ENCODE measurements at regions not wholly inside any gene's neighbourhood (a gene's known extent, or its start where the extent isn't known, plus 50 kb on each side); places are given as distances from the start of the nearest gene placed in this dataset.

DNA sequence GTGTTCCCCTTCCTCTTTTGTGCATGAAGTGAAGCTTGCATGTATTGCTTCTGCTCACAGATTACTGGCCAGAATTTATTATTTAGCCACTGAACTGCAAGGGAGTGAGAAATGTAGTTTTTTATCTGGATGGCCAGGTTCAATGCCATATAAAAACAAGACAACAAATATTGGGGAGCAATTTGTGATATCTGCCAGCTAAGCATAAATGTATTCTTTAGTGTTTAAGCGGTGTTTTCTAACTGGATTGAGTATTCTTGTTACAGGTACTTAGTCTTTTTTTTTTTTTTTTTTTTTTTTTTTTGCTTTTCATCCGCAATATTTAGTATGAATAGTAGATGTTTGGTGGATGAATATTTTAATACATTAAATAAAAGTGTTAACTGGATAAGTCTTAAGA lies 158.2 kb downstream of the TFAP2B start:
- DNase-seq (ENCODE audit: low read depth) = no peak
- ChIA-PET CTCF (no interaction called here), POLR2A (no interaction called here)
- H3K4me3 ChIP-seq (ENCODE audit: low read depth, low read length) = no peak overlapping the region
- no peaks in the 10 kb centered on the region for H3K36me3 ChIP-seq (ENCODE audit: control insufficient read depth, insufficient read depth, low read length)
- no peaks in the 10 kb centered on the region for H3K27me3 ChIP-seq (ENCODE audit: control insufficient read depth, insufficient read depth, low read length)
- TF ChIP-seq, protein P1, sequence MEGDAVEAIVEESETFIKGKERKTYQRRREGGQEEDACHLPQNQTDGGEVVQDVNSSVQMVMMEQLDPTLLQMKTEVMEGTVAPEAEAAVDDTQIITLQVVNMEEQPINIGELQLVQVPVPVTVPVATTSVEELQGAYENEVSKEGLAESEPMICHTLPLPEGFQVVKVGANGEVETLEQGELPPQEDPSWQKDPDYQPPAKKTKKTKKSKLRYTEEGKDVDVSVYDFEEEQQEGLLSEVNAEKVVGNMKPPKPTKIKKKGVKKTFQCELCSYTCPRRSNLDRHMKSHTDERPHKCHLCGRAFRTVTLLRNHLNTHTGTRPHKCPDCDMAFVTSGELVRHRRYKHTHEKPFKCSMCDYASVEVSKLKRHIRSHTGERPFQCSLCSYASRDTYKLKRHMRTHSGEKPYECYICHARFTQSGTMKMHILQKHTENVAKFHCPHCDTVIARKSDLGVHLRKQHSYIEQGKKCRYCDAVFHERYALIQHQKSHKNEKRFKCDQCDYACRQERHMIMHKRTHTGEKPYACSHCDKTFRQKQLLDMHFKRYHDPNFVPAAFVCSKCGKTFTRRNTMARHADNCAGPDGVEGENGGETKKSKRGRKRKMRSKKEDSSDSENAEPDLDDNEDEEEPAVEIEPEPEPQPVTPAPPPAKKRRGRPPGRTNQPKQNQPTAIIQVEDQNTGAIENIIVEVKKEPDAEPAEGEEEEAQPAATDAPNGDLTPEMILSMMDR (IDR thresholded peaks at IDR 0.05; ENCODE audit: insufficient read depth, low read depth, low read length) = no peak

DNA sequence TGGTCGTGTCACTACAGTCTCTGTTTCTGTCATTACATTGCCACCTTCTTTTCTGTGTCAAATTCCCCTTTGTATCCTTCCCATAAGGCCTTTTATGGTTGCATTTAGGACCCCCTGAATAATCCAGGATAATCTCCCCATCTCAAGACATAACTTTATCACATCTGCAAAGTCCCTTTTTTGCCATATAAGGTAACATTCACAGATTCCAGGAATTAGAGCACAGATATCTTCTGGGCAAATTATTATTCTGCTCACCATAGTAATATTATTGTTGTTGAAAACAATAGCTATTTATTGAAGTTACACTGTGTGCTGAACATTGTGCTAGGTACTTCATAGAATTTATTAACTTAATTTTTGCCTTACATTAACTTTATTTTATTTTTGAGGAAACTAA lies 159.1 kb downstream of the TFAP2B start:
- TF ChIP-seq, protein P1 (IDR thresholded peaks at IDR 0.05; ENCODE audit: insufficient read depth, low read depth, low read length) = no peak
- Histone ChIP-seq H3K36me3 (ENCODE audit: control insufficient read depth, insufficient read depth, low read length) (no peaks in the 10 kb centered on the region), H3K27me3 (ENCODE audit: control insufficient read depth, insufficient read depth, low read length) (no peaks in the 10 kb centered on the region), H3K4me3 (ENCODE audit: low read depth, low read length) (no peak overlapping the region)
- no peak for DNase-seq (ENCODE audit: low read depth)
- ChIA-PET CTCF (no interaction called here), POLR2A (no interaction called here)

DNA sequence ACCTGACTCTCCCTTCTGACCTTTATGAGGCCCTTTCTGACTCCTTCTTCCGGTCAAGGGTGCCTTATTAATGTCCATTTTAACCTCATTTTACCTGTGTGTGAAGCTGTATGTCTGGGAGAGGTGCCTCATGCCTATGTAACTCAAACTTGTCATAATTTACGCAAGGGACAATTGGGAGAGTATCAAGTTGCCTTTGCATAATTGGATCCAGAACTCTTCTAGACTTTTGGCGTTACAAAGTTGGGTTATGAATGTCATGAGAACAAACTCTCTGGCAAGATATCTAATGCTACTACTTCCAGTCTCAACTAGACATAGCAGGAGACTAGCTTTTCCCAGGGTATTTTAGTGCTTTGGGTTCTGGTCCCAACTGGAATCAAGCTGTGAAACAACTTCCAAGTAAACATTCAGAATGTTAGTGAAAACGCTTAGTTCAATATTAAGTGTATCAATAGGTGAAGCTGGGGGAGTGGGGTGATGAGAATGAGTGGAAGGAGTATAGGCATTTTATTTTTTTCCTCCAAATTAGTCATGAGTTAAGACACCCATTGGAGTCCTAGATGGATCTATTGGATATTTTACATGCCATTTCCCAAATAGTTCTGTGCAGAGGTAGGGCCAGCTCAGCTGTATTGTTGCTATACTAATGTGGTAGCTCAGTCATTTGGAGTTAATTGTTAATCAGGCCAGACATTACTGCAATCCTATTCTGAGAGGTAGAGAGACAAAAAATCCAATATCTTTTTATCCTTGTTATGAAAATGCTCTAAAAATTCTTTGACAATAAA lies 159.9 kb downstream of the TFAP2B start:
- Histone ChIP-seq H3K36me3 (ENCODE audit: control insufficient read depth, insufficient read depth, low read length) (no peaks in the 10 kb centered on the region), H3K27me3 (ENCODE audit: control insufficient read depth, insufficient read depth, low read length) (no peaks in the 10 kb centered on the region), H3K4me3 (ENCODE audit: low read depth, low read length) (no peak overlapping the region)
- ChIA-PET CTCF (no interaction called here), POLR2A (no interaction called here)
- TF ChIP-seq, protein P1 (IDR thresholded peaks at IDR 0.05; ENCODE audit: insufficient read depth, low read depth, low read length) = no peak
- no peak for DNase-seq (ENCODE audit: low read depth)

DNA sequence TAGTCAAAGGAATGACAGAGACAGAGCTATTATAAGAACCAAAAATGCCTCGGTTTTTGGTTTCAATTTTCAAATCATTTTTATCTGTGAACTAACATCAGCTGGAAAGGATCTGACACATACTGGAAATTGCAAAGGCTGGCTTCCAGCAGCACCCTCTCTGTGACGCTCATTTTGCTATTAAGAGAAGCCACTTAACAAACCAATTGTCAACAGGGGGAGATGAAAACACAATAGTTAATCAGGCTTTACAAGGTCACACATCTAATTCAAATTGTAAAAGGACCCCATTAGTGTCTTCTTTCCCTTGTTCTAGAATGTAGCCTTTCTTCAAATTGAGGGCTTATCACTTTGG lies 160.5 kb downstream of the TFAP2B start:
- Histone ChIP-seq H3K4me3 (ENCODE audit: low read depth, low read length) (no peak overlapping the region), H3K36me3 (ENCODE audit: control insufficient read depth, insufficient read depth, low read length) (no peaks in the 10 kb centered on the region), H3K27me3 (ENCODE audit: control insufficient read depth, insufficient read depth, low read length) (no peaks in the 10 kb centered on the region)
- ChIA-PET POLR2A (no interaction called here), CTCF (no interaction called here)
- no peak for DNase-seq (ENCODE audit: low read depth)
- TF ChIP-seq, protein P1 (IDR thresholded peaks at IDR 0.05; ENCODE audit: insufficient read depth, low read depth, low read length) = no peak

DNA sequence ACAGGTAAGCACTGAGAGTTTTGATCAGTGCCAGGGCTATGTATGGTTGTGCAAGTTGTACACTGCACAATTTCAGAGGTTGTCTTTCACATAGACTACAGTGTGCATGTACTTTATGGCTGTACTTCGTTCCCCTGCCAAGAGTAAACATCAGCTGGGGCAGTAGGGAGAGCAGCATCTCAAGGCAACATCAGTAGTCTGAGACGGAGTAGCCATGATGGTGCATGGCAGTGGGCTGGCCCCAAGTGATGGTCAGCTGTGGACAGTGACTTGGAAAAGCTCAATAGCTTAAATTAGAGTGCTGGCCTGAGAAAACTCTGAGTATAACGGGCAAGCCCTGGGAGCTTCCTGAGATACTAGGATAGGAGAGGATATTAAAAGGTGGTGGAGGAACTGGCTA lies 165.5 kb downstream of the TFAP2B start:
- ChIA-PET POLR2A (no interaction called here), CTCF (no interaction called here)
- no peaks in the 10 kb centered on the region for H3K36me3 ChIP-seq (ENCODE audit: control insufficient read depth, insufficient read depth, low read length)
- DNase-seq (ENCODE audit: low read depth) = no peak
- TF ChIP-seq, protein P1 (IDR thresholded peaks at IDR 0.05; ENCODE audit: insufficient read depth, low read depth, low read length) = no peak
- no peaks in the 10 kb centered on the region for H3K27me3 ChIP-seq (ENCODE audit: control insufficient read depth, insufficient read depth, low read length)
- no peak overlapping the region for H3K4me3 ChIP-seq (ENCODE audit: low read depth, low read length)

Measured in BJ (cell line).